GM10248 (cell line): ENCODE measurements at regions not wholly inside any gene's neighbourhood (a gene's known extent, or its start where the extent isn't known, plus 50 kb on each side); places are given as distances from the start of the nearest gene placed in this dataset.
"Not testable (repeated sequence)": the region's sequence is repeated elsewhere in the genome, so short reads cannot be mapped to it uniquely, and the experiment has no call there.

Experiments
- CTCF ChIA-PET: fragments of 300-600 bp; sonication (Branson Sonifier 250); formaldehyde crosslinking; extraction: SDS; loops from one replicate; lab custom pipeline; 2021; ENCODE audit warnings: antibody characterized with exemption; lab: Yijun Ruan, JAX
- POLR2A ChIA-PET: fragments of 350-650 bp; sonication (Branson Sonifier 250); formaldehyde crosslinking; extraction: SDS; loops from one replicate; lab custom pipeline; 2020; ENCODE audit warnings: antibody characterized with exemption; lab: Yijun Ruan, JAX
- DNase-seq: peaks from one replicate; pipeline ENCODE4 v3.0.0; 2012; ENCODE audit errors: extremely low spot score
- CTCF ChIP-seq: IDR thresholded peaks from 2 replicates; pipeline ENCODE4 v1.5.1; 2012; ENCODE audit warnings: mild to moderate bottlenecking, low read depth; ENCODE audit errors: extremely low read depth, missing control alignments, control extremely low read depth

GRCh38 chr2:205865056-205865455 is 182.8 kb downstream of the NRP2 start:
- ChIA-PET CTCF (interaction anchor here (0.8 to 1.3 kb wide), 4 partner anchors 9 to 90 kb away, joined by 3 read pairs; no protein-coding TSS in a partner anchor), POLR2A (no interaction called here)
- no peak for TF ChIP-seq CTCF
- DNase-seq: no peak

- ChIA-PET CTCF (interaction anchor here (0.8 to 1.3 kb wide), 5 partner anchors 9 to 89 kb away, joined by 3 read pairs; no protein-coding TSS in a partner anchor), POLR2A (no interaction called here)
- no peak for DNase-seq
- no peak for TF ChIP-seq CTCF
Measured at GRCh38 chr2:205864491-205864890, 182.2 kb downstream of the NRP2 start.

- DNase-seq, POLR2A ChIA-PET: not testable (repeated sequence)
- CTCF ChIA-PET: interaction anchor here (1.0 kb wide), 1 partner anchor 9 kb away, joined by 3 read pairs; no protein-coding TSS in a partner anchor
Measured at GRCh38 chr2:205862761-205863160, 180.5 kb downstream of the NRP2 start.

GRCh38 chr2:205860885-205861284 is 178.6 kb downstream of the NRP2 start:
- ChIA-PET POLR2A (no interaction called here), CTCF (interaction anchor here (1.1 kb wide), 1 partner anchor 12 kb away, joined by 3 read pairs; no protein-coding TSS in a partner anchor)
- TF ChIP-seq CTCF: no peak
- no peak for DNase-seq

- TF ChIP-seq CTCF: no peak
- no peak for DNase-seq
- CTCF ChIA-PET: interaction anchor here (1.1 to 1.5 kb wide), 2 partner anchors 11 to 14 kb away, joined by 3 read pairs; no protein-coding TSS in a partner anchor
- POLR2A ChIA-PET: no interaction called here
Measured at GRCh38 chr2:205860181-205860580, 177.9 kb downstream of the NRP2 start.

- ChIA-PET CTCF (interaction anchor here (1.0 to 1.7 kb wide), 4 partner anchors 13 to 64 kb away, joined by 3 to 5 read pairs (median 4); no protein-coding TSS in a partner anchor), POLR2A (no interaction called here)
- no peak for DNase-seq
- TF ChIP-seq CTCF: no peak
Measured at GRCh38 chr2:205858881-205859441, 176.7 kb downstream of the NRP2 start.

- DNase-seq: no peak
- TF ChIP-seq CTCF: no peak
- ChIA-PET CTCF (interaction anchor here (1.3 to 1.7 kb wide), 3 partner anchors 10 to 27 kb away, joined by 4 to 5 read pairs (median 4); no protein-coding TSS in a partner anchor), POLR2A (no interaction called here)
Measured at GRCh38 chr2:205858275-205858674, 176.0 kb downstream of the NRP2 start.
